IMR-90 (cell line): ENCODE measurements at regions not wholly inside any gene's neighbourhood (a gene's known extent, or its start where the extent isn't known, plus 50 kb on each side); places are given as distances from the start of the nearest gene placed in this dataset.

ENCODE experiments used
- ATAC-seq: fragments of 200-7000 bp; cut with Tn5 transposase; 2 replicates; pipeline ENCODE4 v1.9.1; 2020; ENCODE audit warnings: low read depth, mild to moderate bottlenecking, moderate library complexity
- BruUV-seq: library from RNA; stranded (reverse); fragments of 400-500 nt; replicated peaks from 2 replicates; lab custom pipeline; 2021; lab: Mats Ljungman, UMichigan
- CTCF ChIA-PET: fragments of 300-600 bp; formaldehyde crosslinking; extraction: SDS; loops from one replicate; lab custom pipeline; 2021; ENCODE audit warnings: antibody characterized with exemption; lab: Yijun Ruan, JAX
- POLR2A ChIA-PET: fragments of 300-600 bp; sonication (Branson Sonifier 250); formaldehyde crosslinking; loops from one replicate; lab custom pipeline; 2022; ENCODE audit warnings: antibody characterized with exemption; ENCODE audit not compliant: unreplicated experiment; lab: Charles Lee
- DNase-seq: peaks from one replicate; pipeline ENCODE4 v3.0.0; 2013
- H2AFZ ChIP-seq: replicated peaks from 2 replicates; pipeline ENCODE3; 2013; ENCODE audit warnings: low read length, mild to moderate bottlenecking; ENCODE audit not compliant: poor library complexity
- H2AK5ac ChIP-seq: 2 replicates; pipeline ENCODE4 v1.6.1; 2013; ENCODE audit warnings: low read depth, low read length, inconsistent platforms
- H2AK9ac ChIP-seq: replicated peaks from 2 replicates; pipeline ENCODE3; 2013; ENCODE audit warnings: mild to moderate bottlenecking, low read depth, low read length, moderate library complexity; ENCODE audit not compliant: poor library complexity
- H2BK120ac ChIP-seq: 2 replicates; pipeline ENCODE4 v1.6.1; 2013; ENCODE audit warnings: low read depth, low read length, inconsistent platforms
- H2BK15ac ChIP-seq: 3 replicates; pipeline ENCODE4 v1.6.1; 2013; ENCODE audit warnings: low read depth, low read length, inconsistent platforms
- H2BK20ac ChIP-seq: 2 replicates; pipeline ENCODE4 v1.6.1; 2013; ENCODE audit warnings: low read depth, mild to moderate bottlenecking, inconsistent platforms, low read length, moderate library complexity
- H2BK5ac ChIP-seq: 2 replicates; pipeline ENCODE4 v1.6.1; 2013; ENCODE audit warnings: mild to moderate bottlenecking, low read depth, low read length, inconsistent platforms; ENCODE audit not compliant: poor library complexity, severe bottlenecking
- H3K14ac ChIP-seq: replicated peaks from 2 replicates; pipeline ENCODE4 v1.6.1; 2013; ENCODE audit warnings: low read depth, low read length, inconsistent platforms
- H3K18ac ChIP-seq: 2 replicates; pipeline ENCODE4 v1.6.1; 2013; ENCODE audit warnings: low read depth, low read length, control low read depth
- H3K23ac ChIP-seq: 2 replicates; pipeline ENCODE4 v1.6.1; 2013; ENCODE audit warnings: low read depth, low read length, inconsistent platforms
- H3K27ac ChIP-seq: 2 replicates; pipeline ENCODE4 v1.5.1; 2013; ENCODE audit warnings: mild to moderate bottlenecking, control low read depth, low read length; ENCODE audit not compliant: insufficient read depth
- H3K27me3 ChIP-seq: 2 replicates; pipeline ENCODE4 v1.6.1; 2013; ENCODE audit warnings: low read length; ENCODE audit not compliant: control insufficient read depth, insufficient read depth
- H3K36me3 ChIP-seq: 2 replicates; pipeline ENCODE4 v1.6.1; 2013; ENCODE audit warnings: low read length, mixed read lengths; ENCODE audit not compliant: control insufficient read depth, insufficient read depth
- H3K4ac ChIP-seq: 2 replicates; pipeline ENCODE4 v1.6.1; 2013; ENCODE audit warnings: low read depth, low read length, inconsistent platforms
- H3K4me1 ChIP-seq: 2 replicates; pipeline ENCODE4 v1.6.1; 2013; ENCODE audit warnings: low read length, mixed read lengths; ENCODE audit not compliant: control insufficient read depth, insufficient read depth
- H3K4me2 ChIP-seq: 2 replicates; pipeline ENCODE4 v1.6.1; 2013; ENCODE audit warnings: low read depth, mild to moderate bottlenecking, control low read depth, low read length, moderate library complexity
- H3K4me3 ChIP-seq: 2 replicates; pipeline ENCODE4 v1.5.1; 2013; ENCODE audit warnings: low read depth, mild to moderate bottlenecking, control low read depth, low read length, moderate library complexity; ENCODE audit not compliant: insufficient read depth
- H3K56ac ChIP-seq: 2 replicates; pipeline ENCODE4 v1.6.1; 2013; ENCODE audit warnings: low read length, inconsistent platforms; ENCODE audit not compliant: insufficient read depth; ENCODE audit errors: extremely low read depth
- H3K79me1 ChIP-seq, 2 experiments: 2 replicates each; pipeline ENCODE4 v1.6.1; 2013; ENCODE audit warnings: low read length in 2 of 2, inconsistent platforms in 1 of 2, low read depth in 1 of 2
- H3K9ac ChIP-seq: 2 replicates; pipeline ENCODE4 v1.6.1; 2013; ENCODE audit warnings: low read depth, low read length, control low read depth
- H3K9me1 ChIP-seq: 2 replicates; pipeline ENCODE4 v1.6.1; 2013; ENCODE audit warnings: low read length, inconsistent platforms; ENCODE audit not compliant: insufficient read depth
- H3K9me3 ChIP-seq: 2 replicates; pipeline ENCODE4 v1.6.1; 2013; ENCODE audit warnings: low read length; ENCODE audit not compliant: control insufficient read depth, insufficient read depth
- H4K20me1 ChIP-seq: 2 replicates; pipeline ENCODE4 v1.6.1; 2013; ENCODE audit warnings: low read length, inconsistent platforms; ENCODE audit not compliant: insufficient read depth
- H4K5ac ChIP-seq: 2 replicates; pipeline ENCODE4 v1.6.1; 2013; ENCODE audit warnings: mild to moderate bottlenecking, low read depth, low read length, control low read depth
- H4K8ac ChIP-seq, 2 experiments: 2 replicates each; pipeline ENCODE4 v1.6.1; 2013; ENCODE audit warnings: low read depth in 2 of 2, low read length in 2 of 2, control low read depth in 1 of 2, inconsistent platforms in 1 of 2
- H4K91ac ChIP-seq: 2 replicates; pipeline ENCODE4 v1.6.1; 2013; ENCODE audit warnings: low read depth, low read length, inconsistent platforms; ENCODE audit not compliant: insufficient read depth
- BHLHE40 ChIP-seq: fragments of 150-350 bp; IDR thresholded peaks from 2 replicates; pipeline ENCODE4 v1.6.1; 2016; ENCODE audit warnings: mild to moderate bottlenecking, low read depth, low read length
- CEBPB ChIP-seq: IDR thresholded peaks from 2 replicates; pipeline ENCODE4 v1.6.1; 2012; ENCODE audit warnings: low read depth, low read length, improper control_type of control experiment
- CHD1 ChIP-seq: IDR thresholded peaks from 2 replicates; pipeline ENCODE4 v1.6.1; 2012; ENCODE audit warnings: low read depth, low read length, improper control_type of control experiment
- CTCF ChIP-seq: conservative IDR thresholded peaks from 2 replicates; pipeline ENCODE4 v1.5.1; 2012; ENCODE audit warnings: mild to moderate bottlenecking, low read depth, low read length, improper control_type of control experiment
- ELK1 ChIP-seq: fragments of 150-350 bp; IDR thresholded peaks from 2 replicates; pipeline ENCODE4 v1.6.1; 2016; ENCODE audit warnings: low read depth, mild to moderate bottlenecking, low read length, moderate library complexity, borderline replicate concordance
- FOS ChIP-seq: fragments of 150-350 bp; IDR thresholded peaks from 2 replicates; pipeline ENCODE4 v1.6.1; 2016; ENCODE audit warnings: low read depth, low read length
- MAZ ChIP-seq: IDR thresholded peaks from 2 replicates; pipeline ENCODE4 v1.6.1; 2012; ENCODE audit warnings: low read depth, mild to moderate bottlenecking, low read length, improper control_type of control experiment, moderate library complexity, borderline replicate concordance
- dilution Hi-C: fragments of 300-500 bp; cut with HindIII; formaldehyde crosslinking; loops from one replicate; pipeline ENCODE4 v1.14.3; 2018; ENCODE audit warnings: low sequenced_read_pairs; ENCODE audit not compliant: unreplicated experiment
- in situ Hi-C: fragments of 300-500 bp; cut with MboI; formaldehyde crosslinking; loops from 3 replicates; pipeline ENCODE4 v1.14.3; 2019; ENCODE audit warnings: low sequenced_read_pairs, inconsistent platforms, mixed read lengths
- intact Hi-C: fragments of 100-400 bp; cut with micrococcal nuclease; formaldehyde crosslinking; loops from 2 replicates; pipeline ENCODE4 v1.10.0; 2022

- no peak overlapping the region for H4K5ac ChIP-seq
- H3K4me2 ChIP-seq, result no peak overlapping the region
- H3K36me3 ChIP-seq, result no peaks in the 10 kb centered on the region
- intact Hi-C loops, result no loop called here
- H3K4ac ChIP-seq, result no peak overlapping the region
- no peak overlapping the region for H4K91ac ChIP-seq
- ChIA-PET CTCF (no interaction called here), POLR2A (no interaction called here)
- no peak overlapping the region for H3K4me3 ChIP-seq
- H3K14ac ChIP-seq, result no peak overlapping the region
- DNase-seq (no peak), ATAC-seq (no peak)
- H3K56ac ChIP-seq, result no peak overlapping the region
- H2AK5ac ChIP-seq, result no peak overlapping the region
- H4K8ac ChIP-seq, result no peak overlapping the region
- H2BK5ac ChIP-seq, result no peak overlapping the region
- H3K4me1 ChIP-seq, result no peaks in the 10 kb centered on the region
- H3K27me3 ChIP-seq, result no peaks in the 10 kb centered on the region
- H2AFZ ChIP-seq, result no peak overlapping the region
- BruUV-seq, result no TSS peak
- no peak overlapping the region for H2BK20ac ChIP-seq
- no peak overlapping the region for H3K9ac ChIP-seq
- H2AK9ac ChIP-seq, result no peak overlapping the region
- no peaks in the 10 kb centered on the region for H4K20me1 ChIP-seq
- no peak overlapping the region for H3K27ac ChIP-seq
- in situ Hi-C loops, result no loop called here
- no peak overlapping the region for H3K23ac ChIP-seq
- no peaks in the 10 kb centered on the region for H3K79me1 ChIP-seq
- no peak overlapping the region for H2BK15ac ChIP-seq
- peaks cover 6% of the 10 kb centered on the region for H3K9me3 ChIP-seq
- no peak overlapping the region for H2BK120ac ChIP-seq
- no peak overlapping the region for H3K18ac ChIP-seq
- no peaks in the 10 kb centered on the region for H3K9me1 ChIP-seq
- TF ChIP-seq BHLHE40 (no peak), ELK1 (no peak), CEBPB (no peak), FOS (no peak), MAZ (no peak), CHD1 (no peak), CTCF (no peak)
- dilution Hi-C loops, result no loop called here
Observed at GRCh38 chr4:104205116-104205515, 289.6 kb downstream of the CXXC4 start.
